ENCODE measurements at regions not wholly inside any gene's neighbourhood (a gene's known extent, or its start where the extent isn't known, plus 50 kb on each side); places are given as distances from the start of the nearest gene placed in this dataset.
A peak's percentile ranks its signal among the peaks of the same experiment; 100 is the strongest.

DNA sequence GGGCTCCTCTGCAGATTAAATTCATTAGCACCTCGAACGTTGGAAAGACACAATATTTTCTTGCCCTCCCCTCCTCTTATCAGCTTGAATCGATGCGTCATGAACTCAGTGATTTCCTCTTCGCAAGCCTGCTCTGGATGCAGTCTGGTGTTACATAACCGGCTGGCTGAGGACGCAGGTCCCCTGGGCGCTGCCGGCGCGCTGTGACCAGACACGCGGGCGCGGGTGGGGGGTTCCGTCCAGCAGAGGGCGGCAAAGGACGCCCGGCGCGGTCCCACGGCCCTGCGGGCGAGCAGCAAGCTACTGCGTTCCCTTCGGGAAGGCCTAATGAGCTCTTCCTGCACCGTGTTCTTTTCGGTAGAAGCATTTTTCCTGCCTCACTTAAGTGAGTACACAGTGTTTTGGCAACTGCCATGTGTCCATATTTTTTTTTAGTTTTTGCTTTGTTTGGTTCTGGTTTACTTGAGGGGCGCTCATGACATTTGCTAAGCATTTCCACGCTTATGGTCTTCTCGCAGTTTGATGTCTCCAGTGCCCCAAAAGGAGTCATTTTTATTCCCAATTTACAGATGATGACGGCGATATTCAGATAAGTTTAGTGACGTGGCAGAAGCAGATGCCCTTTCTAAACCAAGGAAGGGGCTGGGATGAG, 112.2 kb upstream of the MBNL2 start:
- peak; percentile 77 for DNase-seq (ENCODE audit: extremely low spot score, insufficient read length, low read depth)
- peak; percentile 78 for FAIRE-seq

GRCh38 chr13:97110936-97111335, 111.2 kb upstream of the MBNL2 start:
- no peak for DNase-seq (ENCODE audit: extremely low spot score, insufficient read length, low read depth)
- no peak for FAIRE-seq

DNA sequence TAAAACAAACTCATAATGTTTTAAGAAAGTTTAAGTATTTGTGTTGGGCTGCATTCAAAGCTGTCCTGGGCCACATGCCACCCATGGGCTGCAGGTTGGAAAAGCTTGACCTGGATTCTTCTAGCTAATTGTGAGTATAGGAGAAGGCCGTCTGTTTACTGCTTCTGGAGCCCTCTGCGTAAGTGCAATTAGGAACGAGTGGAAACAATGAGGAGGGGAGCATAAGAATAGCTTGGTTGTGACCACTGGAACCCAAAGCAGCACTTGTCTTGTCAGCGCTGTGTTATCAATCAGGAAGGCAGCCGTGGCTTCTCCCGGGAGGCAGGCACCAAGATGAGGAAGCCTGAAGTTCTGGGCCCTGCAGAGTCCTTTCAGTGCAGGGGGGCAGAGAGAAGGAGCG, 110.4 kb upstream of the MBNL2 start:
- FAIRE-seq (no peak), DNase-seq (ENCODE audit: extremely low spot score, insufficient read length, low read depth) (no peak)

DNA sequence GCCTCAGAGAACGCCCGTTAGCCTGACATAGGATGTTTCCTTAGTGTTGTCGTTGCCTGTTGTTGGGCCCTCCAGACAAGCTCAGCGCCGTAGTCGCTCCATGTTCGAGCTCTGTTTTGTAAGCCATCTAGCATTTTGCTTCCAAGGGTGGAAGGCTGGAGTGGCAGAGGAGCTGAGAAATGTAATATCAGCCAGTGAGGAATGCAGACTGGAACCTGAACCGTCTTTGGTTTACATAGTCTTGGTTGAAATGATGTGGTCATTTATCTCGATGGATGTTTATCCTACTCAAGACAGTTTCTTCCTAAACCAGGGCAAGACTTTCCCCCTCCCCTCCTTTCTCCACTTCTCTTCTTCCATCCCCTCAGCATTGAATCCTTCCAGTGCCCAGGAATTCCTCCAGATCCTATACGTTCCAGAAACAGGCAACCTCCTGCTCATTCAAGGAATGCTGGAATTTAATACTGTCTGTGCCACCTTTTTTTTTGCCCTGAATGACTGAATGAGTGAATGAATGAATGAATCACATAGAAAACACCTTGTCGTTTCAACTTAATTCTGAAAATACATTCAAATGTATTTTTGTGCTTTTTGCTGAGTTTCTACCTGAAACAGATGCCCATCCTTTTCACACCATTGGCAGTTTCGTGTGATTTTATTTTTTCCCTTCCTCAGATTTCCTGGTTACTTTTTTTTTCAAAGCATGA, 109.5 kb upstream of the MBNL2 start:
- no peak for DNase-seq (ENCODE audit: extremely low spot score, insufficient read length, low read depth)
- no peak for FAIRE-seq

DNA sequence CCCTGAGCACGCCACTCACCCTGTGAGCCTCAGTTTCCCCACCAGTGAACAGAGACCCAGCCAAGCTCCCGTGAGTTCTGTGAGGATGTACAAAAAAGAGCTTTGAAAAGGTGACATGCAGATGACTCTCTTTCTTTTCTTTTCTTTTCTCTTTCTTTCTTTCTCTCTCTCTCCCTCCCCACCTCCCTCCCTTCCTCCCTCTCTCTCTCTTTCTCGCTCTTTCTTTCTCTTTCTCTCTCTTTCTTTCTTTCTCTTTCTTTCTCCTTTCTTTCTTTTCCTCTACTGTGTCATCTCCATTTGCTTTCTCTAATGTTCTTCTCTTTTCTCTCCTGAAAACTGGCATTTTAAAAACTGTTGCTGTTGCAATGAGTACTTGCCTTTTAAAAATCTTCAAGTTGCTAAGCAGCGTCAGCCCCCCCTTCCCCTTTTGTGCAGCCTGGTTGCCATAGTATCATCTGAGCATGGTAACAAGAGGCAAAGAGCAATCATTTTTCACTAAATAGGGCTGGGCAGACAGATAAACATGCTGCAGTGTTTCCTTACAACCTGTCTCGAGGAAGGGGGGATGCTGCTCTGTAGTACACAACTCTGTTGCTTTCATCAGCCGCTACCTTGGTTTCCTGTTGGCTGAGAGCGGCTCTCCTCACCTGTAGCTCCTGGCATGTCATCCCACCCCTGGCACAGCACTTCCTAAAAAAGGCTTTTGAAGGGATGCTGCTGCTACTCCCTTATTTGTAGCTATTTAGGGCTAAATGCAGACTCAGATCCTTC, 108.7 kb upstream of the MBNL2 start:
- FAIRE-seq (no peak), DNase-seq (ENCODE audit: extremely low spot score, insufficient read length, low read depth) (no peak)

GRCh38 chr13:97114651-97115050, 107.5 kb upstream of the MBNL2 start:
- no peak for FAIRE-seq
- DNase-seq (ENCODE audit: extremely low spot score, insufficient read length, low read depth), result no peak

GRCh38 chr13:97116754-97117153, 105.4 kb upstream of the MBNL2 start:
- FAIRE-seq (no peak), DNase-seq (ENCODE audit: extremely low spot score, insufficient read length, low read depth) (no peak)

- DNase-seq (ENCODE audit: extremely low spot score, insufficient read length, low read depth), result no peak
- FAIRE-seq, result no peak
These were observed 104.7 kb upstream of the MBNL2 start for GRCh38 chr13:97117388-97117910.

- FAIRE-seq, result no peak
- DNase-seq (ENCODE audit: extremely low spot score, insufficient read length, low read depth), result no peak
These were observed 102.2 kb upstream of the MBNL2 start for GRCh38 chr13:97119943-97120342.

GRCh38 chr13:97120346-97120745, 101.8 kb upstream of the MBNL2 start:
- FAIRE-seq, result no peak
- no peak for DNase-seq (ENCODE audit: extremely low spot score, insufficient read length, low read depth)

DNA sequence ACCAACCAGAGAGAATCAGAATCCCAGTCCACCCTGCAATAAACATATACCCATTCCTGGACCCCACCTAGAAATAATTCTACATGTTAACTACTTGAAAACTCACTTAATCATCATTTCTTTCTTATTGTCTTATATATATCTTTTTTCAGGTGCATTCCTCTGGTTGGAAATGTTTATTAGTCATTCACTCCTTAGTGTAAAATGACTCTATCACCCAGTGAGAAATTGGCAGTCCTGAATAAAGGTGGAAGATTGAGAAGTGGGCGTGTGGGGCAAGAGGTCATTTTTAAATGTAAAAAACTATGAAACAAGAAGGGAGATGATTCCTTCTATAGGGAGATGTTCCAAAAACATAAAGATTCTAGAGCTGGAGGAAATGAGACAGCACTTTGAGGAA, 101.2 kb upstream of the MBNL2 start:
- FAIRE-seq (no peak), DNase-seq (ENCODE audit: extremely low spot score, insufficient read length, low read depth) (no peak)

- no peak for FAIRE-seq
- no peak for DNase-seq (ENCODE audit: extremely low spot score, insufficient read length, low read depth)
These were observed 100.2 kb upstream of the MBNL2 start for GRCh38 chr13:97121894-97122293.

- no peak for DNase-seq (ENCODE audit: extremely low spot score, insufficient read length, low read depth)
- FAIRE-seq, result no peak
These were observed 99.6 kb upstream of the MBNL2 start for GRCh38 chr13:97122381-97122996.

- no peak for DNase-seq (ENCODE audit: extremely low spot score, insufficient read length, low read depth)
- FAIRE-seq, result no peak
These were observed 97.9 kb upstream of the MBNL2 start for GRCh38 chr13:97124206-97124605.

- FAIRE-seq, result peak; percentile 33
- DNase-seq (ENCODE audit: extremely low spot score, insufficient read length, low read depth), result peak; percentile 14
These were observed 97.0 kb upstream of the MBNL2 start for GRCh38 chr13:97124915-97125809.

GRCh38 chr13:97125810-97126738, 96.1 kb upstream of the MBNL2 start:
- peak; percentile 39 for DNase-seq (ENCODE audit: extremely low spot score, insufficient read length, low read depth)

GRCh38 chr13:97127842-97128241, 94.3 kb upstream of the MBNL2 start:
- no peak for FAIRE-seq
- no peak for DNase-seq (ENCODE audit: extremely low spot score, insufficient read length, low read depth)

More at GRCh38 chr13:97125810-97126738, 96.1 kb upstream of the MBNL2 start:
- peak; percentile 73 for FAIRE-seq

DNA sequence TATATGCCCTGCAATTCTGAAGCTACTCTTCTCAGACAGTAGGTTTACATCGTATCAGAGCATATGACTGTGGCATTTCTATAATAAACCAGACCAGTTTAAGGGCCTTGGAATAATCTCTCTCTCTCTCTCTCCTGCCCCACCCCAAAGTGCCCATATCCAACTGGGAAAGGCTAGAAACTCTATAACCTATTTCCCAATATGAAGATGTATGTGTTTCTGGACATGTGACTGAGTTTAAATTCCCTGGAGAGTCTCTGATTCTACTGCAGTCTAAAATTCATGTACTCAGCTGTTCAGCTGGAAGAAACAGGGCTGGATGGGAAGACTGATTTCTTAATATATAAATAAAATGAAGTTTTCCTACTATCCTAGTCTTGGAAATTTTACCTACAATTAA, 91.9 kb upstream of the MBNL2 start:
- no peak for DNase-seq (ENCODE audit: extremely low spot score, insufficient read length, low read depth)
- no peak for FAIRE-seq

Data from GM18507 (cell line).